Fibroblast of lung (primary cell): ENCODE measurements at regions not wholly inside any gene's neighbourhood (a gene's known extent, or its start where the extent isn't known, plus 50 kb on each side); places are given as distances from the start of the nearest gene placed in this dataset.

ENCODE experiments used
- CTCF ChIP-seq, 2 donors: IDR thresholded peaks in 1 of 2; conservative IDR thresholded peaks in 1 of 2; 1 replicate in 1 of 2; 2 replicates in 1 of 2; pipeline ENCODE4 v1.5.1; 2011 to 2012; ENCODE audit warnings: low read length in 2 of 2, control low read depth in 1 of 2, inconsistent platforms in 1 of 2, low read depth in 1 of 2, mild to moderate bottlenecking in 1 of 2
- EZH2 ChIP-seq: IDR thresholded peaks from 2 replicates; pipeline ENCODE4 v1.5.1; 2012; ENCODE audit warnings: low read length, control low read depth, mild to moderate bottlenecking; ENCODE audit errors: missing control alignments

- TF ChIP-seq CTCF (conservative IDR thresholded peaks at IDR 0.05 in 1 of 2, IDR thresholded peaks at IDR 0.05 in 1 of 2; ENCODE audit: low read depth in 1 of 2, low read length in 2 of 2): no peak
- TF ChIP-seq EZH2: no peak
Observed at GRCh38 chr15:44882499-44882968, 74.0 kb upstream of the TERB2 start.
